ENCODE measurements at regions not wholly inside any gene's neighbourhood (a gene's known extent, or its start where the extent isn't known, plus 50 kb on each side); places are given as distances from the start of the nearest gene placed in this dataset.

- TF ChIP-seq, protein P1, sequence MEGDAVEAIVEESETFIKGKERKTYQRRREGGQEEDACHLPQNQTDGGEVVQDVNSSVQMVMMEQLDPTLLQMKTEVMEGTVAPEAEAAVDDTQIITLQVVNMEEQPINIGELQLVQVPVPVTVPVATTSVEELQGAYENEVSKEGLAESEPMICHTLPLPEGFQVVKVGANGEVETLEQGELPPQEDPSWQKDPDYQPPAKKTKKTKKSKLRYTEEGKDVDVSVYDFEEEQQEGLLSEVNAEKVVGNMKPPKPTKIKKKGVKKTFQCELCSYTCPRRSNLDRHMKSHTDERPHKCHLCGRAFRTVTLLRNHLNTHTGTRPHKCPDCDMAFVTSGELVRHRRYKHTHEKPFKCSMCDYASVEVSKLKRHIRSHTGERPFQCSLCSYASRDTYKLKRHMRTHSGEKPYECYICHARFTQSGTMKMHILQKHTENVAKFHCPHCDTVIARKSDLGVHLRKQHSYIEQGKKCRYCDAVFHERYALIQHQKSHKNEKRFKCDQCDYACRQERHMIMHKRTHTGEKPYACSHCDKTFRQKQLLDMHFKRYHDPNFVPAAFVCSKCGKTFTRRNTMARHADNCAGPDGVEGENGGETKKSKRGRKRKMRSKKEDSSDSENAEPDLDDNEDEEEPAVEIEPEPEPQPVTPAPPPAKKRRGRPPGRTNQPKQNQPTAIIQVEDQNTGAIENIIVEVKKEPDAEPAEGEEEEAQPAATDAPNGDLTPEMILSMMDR (conservative IDR thresholded peaks at IDR 0.05; ENCODE audit: low read depth, low read length), result no peak
- TF ChIP-seq USF2 (IDR thresholded peaks at IDR 0.05; ENCODE audit: low read depth, low read length) (no peak), RFX5 (IDR thresholded peaks at IDR 0.05; ENCODE audit: low read depth, low read length) (no peak), CEBPB (IDR thresholded peaks at IDR 0.05; ENCODE audit: low read depth, low read length) (no peak), POLR2A (IDR thresholded peaks at IDR 0.05; ENCODE audit: low read depth, low read length) (no peak), MAZ (IDR thresholded peaks at IDR 0.05; ENCODE audit: borderline replicate concordance, low read depth, low read length) (no peak), NFE2L2 (IDR thresholded peaks at IDR 0.05; ENCODE audit: low read depth, low read length) (no peak), FOS (IDR thresholded peaks at IDR 0.05; ENCODE audit: low read depth, low read length) (no peak), RCOR1 (IDR thresholded peaks at IDR 0.05; ENCODE audit: insufficient replicate concordance, low read length) (no peak), MXI1 (IDR thresholded peaks at IDR 0.05; ENCODE audit: borderline replicate concordance, low read depth, low read length) (no peak)
- TF ChIP-seq, protein P2, sequence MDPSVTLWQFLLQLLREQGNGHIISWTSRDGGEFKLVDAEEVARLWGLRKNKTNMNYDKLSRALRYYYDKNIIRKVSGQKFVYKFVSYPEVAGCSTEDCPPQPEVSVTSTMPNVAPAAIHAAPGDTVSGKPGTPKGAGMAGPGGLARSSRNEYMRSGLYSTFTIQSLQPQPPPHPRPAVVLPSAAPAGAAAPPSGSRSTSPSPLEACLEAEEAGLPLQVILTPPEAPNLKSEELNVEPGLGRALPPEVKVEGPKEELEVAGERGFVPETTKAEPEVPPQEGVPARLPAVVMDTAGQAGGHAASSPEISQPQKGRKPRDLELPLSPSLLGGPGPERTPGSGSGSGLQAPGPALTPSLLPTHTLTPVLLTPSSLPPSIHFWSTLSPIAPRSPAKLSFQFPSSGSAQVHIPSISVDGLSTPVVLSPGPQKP (IDR thresholded peaks at IDR 0.05; ENCODE audit: borderline replicate concordance, low read depth, low read length), result no peak
Measured at GRCh38 chr6:168137024-168137423, 58.0 kb upstream of the FRMD1 start.

Measured in IMR-90 (cell line).